Endothelial cell of hepatic sinusoid (primary cell): ENCODE measurements at regions not wholly inside any gene's neighbourhood (a gene's known extent, or its start where the extent isn't known, plus 50 kb on each side); places are given as distances from the start of the nearest gene placed in this dataset.

Experiments used
- in situ Hi-C: cut with HindIII; loops from 2 replicates; pipeline ENCODE4 v1.10.0; 2017; ENCODE audit warnings: low sequenced_read_pairs

GRCh38 chr14:73783107-73783727 is 68.4 kb upstream of the PTGR2 start:
- in situ Hi-C loops = loop anchor here (5.0 kb wide), 2 partner anchors 36 to 39 kb away; no protein-coding TSS in a partner anchor

GRCh38 chr14:73782623-73783022 is 68.4 kb upstream of the PNMA1 start:
- in situ Hi-C loops = loop anchor here (5.0 kb wide), 2 partner anchors 35 to 40 kb away; no protein-coding TSS in a partner anchor

- in situ Hi-C loops = loop anchor here (5.0 kb wide), 2 partner anchors 34 to 41 kb away; no protein-coding TSS in a partner anchor
Measured at GRCh38 chr14:73780896-73781295, 66.7 kb upstream of the PNMA1 start.

GRCh38 chr14:73780391-73780790 is 66.2 kb upstream of the PNMA1 start:
- in situ Hi-C loops = loop anchor here (5.0 kb wide), 2 partner anchors 33 to 42 kb away; no protein-coding TSS in a partner anchor

- in situ Hi-C loops = no loop called here
Measured at GRCh38 chr14:73778736-73779135, 64.6 kb upstream of the PNMA1 start.

- in situ Hi-C loops = no loop called here
Measured at GRCh38 chr14:73777420-73777819, 63.2 kb upstream of the PNMA1 start.

- in situ Hi-C loops = no loop called here
Measured at GRCh38 chr14:73776194-73776537, 62.0 kb upstream of the PNMA1 start.

GRCh38 chr14:73775339-73776193 is 61.4 kb upstream of the PNMA1 start:
- in situ Hi-C loops = no loop called here

- in situ Hi-C loops = no loop called here
Measured at GRCh38 chr14:73774671-73775070, 60.5 kb upstream of the PNMA1 start.

- in situ Hi-C loops = no loop called here
Measured at GRCh38 chr14:73774241-73774570, 60.0 kb upstream of the PNMA1 start.

GRCh38 chr14:73773441-73774240 is 59.5 kb upstream of the PNMA1 start:
- in situ Hi-C loops = no loop called here

- in situ Hi-C loops = no loop called here
Measured at GRCh38 chr14:73771848-73772638, 57.9 kb upstream of the PNMA1 start.

- in situ Hi-C loops = no loop called here
Measured at GRCh38 chr14:73770977-73771847, 57.0 kb upstream of the PNMA1 start.

GRCh38 chr14:73768107-73768506 is 53.9 kb upstream of the PNMA1 start:
- in situ Hi-C loops = no loop called here

GRCh38 chr14:73764406-73765280 is 50.5 kb upstream of the PNMA1 start:
- in situ Hi-C loops = no loop called here
